ENCODE measurements at regions not wholly inside any gene's neighbourhood (a gene's known extent, or its start where the extent isn't known, plus 50 kb on each side); places are given as distances from the start of the nearest gene placed in this dataset.
A peak's percentile ranks its signal among the peaks of the same experiment; 100 is the strongest.
"Not testable (repeated sequence)": the region's sequence is repeated elsewhere in the genome, so short reads cannot be mapped to it uniquely, and the experiment has no call there.

DNA sequence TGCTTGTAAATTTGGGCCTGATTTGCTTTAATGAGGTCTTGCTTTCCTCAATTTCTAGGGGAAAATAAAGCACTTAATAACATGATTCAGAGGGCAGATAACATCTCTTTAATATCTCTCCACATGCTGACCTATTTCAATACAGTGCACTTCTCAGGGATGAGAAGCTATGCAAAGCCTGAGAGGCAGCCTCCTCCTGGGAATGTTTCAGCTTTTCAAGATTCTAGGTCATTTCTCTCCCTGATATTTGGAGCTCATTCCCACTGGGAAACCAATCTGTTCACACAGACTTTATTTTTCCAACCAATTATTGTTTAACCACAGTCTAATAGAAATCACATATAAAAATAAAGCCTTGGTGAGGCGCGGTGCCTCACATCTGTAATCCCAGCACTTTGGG, 67.0 kb upstream of the LSAMP start:
- Histone ChIP-seq H3K36me3 (ENCODE audit: control insufficient read depth, insufficient read depth, low read length) (no peaks in the 10 kb centered on the region), H3K9me3 (ENCODE audit: control insufficient read depth, insufficient read depth, low read length) (no peaks in the 10 kb centered on the region), H3K4me1 (ENCODE audit: control insufficient read depth, insufficient read depth, low read length) (no peaks in the 10 kb centered on the region), H3K27me3 (ENCODE audit: control insufficient read depth, insufficient read depth, low read length) (no peaks in the 10 kb centered on the region), H3K27ac (ENCODE audit: low read length) (no peak overlapping the region), H3K4me3 (ENCODE audit: low read length) (no peak overlapping the region)
- no CpG with 5 or more reads among the region's 2 CpGs for WGBS (ENCODE audit: insufficient coverage, insufficient read length)
- DNase-seq (ENCODE audit: low read depth, low spot score), result no peak

DNA sequence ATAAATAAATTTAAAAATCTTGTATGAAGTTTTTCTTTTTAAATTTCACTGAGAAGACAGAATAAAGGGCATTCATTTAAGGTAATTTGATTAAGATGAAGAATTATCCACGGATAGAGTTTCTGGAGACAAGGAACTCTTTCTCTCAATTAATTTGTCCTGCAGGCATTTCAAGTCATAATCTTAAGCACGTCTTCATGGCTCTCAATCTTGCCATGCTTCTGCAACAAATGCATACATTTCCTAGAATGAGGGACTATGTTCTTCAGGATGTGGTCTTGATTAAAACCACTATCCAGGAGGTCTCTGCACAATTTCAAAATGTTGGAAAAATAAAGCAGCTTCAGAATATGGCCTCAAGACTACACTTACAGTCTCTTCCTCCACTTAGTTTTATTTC, 67.6 kb upstream of the LSAMP start:
- Histone ChIP-seq H3K27ac (ENCODE audit: low read length) (no peak overlapping the region), H3K36me3 (ENCODE audit: control insufficient read depth, insufficient read depth, low read length) (no peaks in the 10 kb centered on the region), H3K4me3 (ENCODE audit: low read length) (no peak overlapping the region), H3K9me3 (ENCODE audit: control insufficient read depth, insufficient read depth, low read length) (no peaks in the 10 kb centered on the region), H3K4me1 (ENCODE audit: control insufficient read depth, insufficient read depth, low read length) (no peaks in the 10 kb centered on the region), H3K27me3 (ENCODE audit: control insufficient read depth, insufficient read depth, low read length) (no peaks in the 10 kb centered on the region)
- WGBS (ENCODE audit: insufficient coverage, insufficient read length), result no CpG with 5 or more reads among the region's 2 CpGs
- DNase-seq (ENCODE audit: low read depth, low spot score), result no peak

DNA sequence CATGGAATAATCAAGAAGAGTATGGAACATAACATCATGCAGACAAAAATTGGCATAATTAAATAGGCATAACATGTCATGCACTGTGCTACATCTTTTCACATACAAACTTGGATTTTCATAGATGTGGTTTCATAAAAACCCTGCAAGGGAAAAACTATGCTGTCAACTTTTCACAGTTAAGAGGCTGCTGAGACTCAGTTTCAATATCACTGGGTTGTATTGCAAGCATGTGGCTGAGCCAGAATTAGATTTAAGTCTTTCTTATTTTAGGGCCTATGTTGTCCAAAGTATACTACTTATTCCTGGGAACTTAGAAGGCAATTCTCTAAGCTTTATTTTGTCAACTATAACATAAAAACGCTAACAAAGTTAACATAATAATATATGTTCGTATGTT, 70.7 kb upstream of the LSAMP start:
- Histone ChIP-seq H3K4me3 (ENCODE audit: low read length) (no peak overlapping the region), H3K9me3 (ENCODE audit: control insufficient read depth, insufficient read depth, low read length) (no peaks in the 10 kb centered on the region), H3K27ac (ENCODE audit: low read length) (no peak overlapping the region), H3K36me3 (ENCODE audit: control insufficient read depth, insufficient read depth, low read length) (no peaks in the 10 kb centered on the region), H3K27me3 (ENCODE audit: control insufficient read depth, insufficient read depth, low read length) (no peaks in the 10 kb centered on the region), H3K4me1 (ENCODE audit: control insufficient read depth, insufficient read depth, low read length) (no peaks in the 10 kb centered on the region)
- DNase-seq (ENCODE audit: low read depth, low spot score), result no peak
- WGBS (ENCODE audit: insufficient coverage, insufficient read length), result no CpG with 5 or more reads among the region's 2 CpGs

DNA sequence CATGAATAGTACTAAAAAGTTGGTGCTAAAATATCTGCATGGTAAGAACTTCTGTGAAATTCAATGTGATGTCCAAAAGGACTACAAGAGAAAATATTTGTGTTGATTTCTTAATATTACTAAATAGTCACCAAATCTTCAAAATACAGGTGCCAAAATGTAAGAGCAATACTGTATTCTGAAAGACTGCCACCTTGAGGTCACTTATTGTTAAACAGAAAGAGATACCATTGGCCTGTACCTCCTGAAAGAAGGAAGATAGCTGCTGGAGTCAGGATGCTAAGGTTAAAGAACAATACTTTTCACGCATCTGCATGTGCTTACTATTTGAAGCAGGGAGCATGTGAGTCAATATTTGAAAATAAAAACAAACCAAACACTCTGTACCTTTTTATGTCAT, 72.0 kb upstream of the LSAMP start:
- peak; percentile 7 for DNase-seq (ENCODE audit: low read depth, low spot score)
- no peaks in the 10 kb centered on the region for H3K4me1 ChIP-seq (ENCODE audit: control insufficient read depth, insufficient read depth, low read length)

DNA sequence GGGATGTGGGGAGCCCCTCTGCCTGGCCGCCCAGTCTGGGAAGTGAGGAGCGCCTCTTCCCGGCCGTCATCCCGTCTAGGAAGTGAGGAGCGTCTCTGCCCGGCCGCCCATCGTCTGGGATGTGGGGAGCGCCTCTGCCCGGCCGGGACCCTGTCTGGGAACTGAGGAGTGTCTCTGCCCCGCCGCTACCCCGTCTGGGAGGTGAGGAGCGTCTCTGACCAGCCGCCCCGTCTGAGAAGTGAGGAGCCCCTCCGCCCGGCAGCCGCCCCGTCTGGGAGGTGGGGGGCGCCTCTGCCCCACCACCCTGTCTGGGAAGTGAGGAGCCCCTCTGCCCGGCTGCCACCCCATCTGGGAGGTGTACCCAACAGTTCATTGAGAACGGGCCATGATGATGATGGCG, 73.8 kb upstream of the LSAMP start:
- not testable (repeated sequence) for H3K4me3 ChIP-seq (ENCODE audit: low read length); H3K36me3 ChIP-seq (ENCODE audit: control insufficient read depth, insufficient read depth, low read length); H3K27me3 ChIP-seq (ENCODE audit: control insufficient read depth, insufficient read depth, low read length); H3K27ac ChIP-seq (ENCODE audit: low read length); H3K4me1 ChIP-seq (ENCODE audit: control insufficient read depth, insufficient read depth, low read length); H3K9me3 ChIP-seq (ENCODE audit: control insufficient read depth, insufficient read depth, low read length); DNase-seq (ENCODE audit: low read depth, low spot score)
- whole genome bisulfite sequencing (ENCODE audit: insufficient coverage, insufficient read length), result no CpG with 5 or more reads among the region's 26 CpGs

More for the DNA sequence above, 72.0 kb upstream of the LSAMP start:
- Histone ChIP-seq H3K27me3 (ENCODE audit: control insufficient read depth, insufficient read depth, low read length) (no peaks in the 10 kb centered on the region), H3K4me3 (ENCODE audit: low read length) (no peak overlapping the region), H3K9me3 (ENCODE audit: control insufficient read depth, insufficient read depth, low read length) (no peaks in the 10 kb centered on the region), H3K36me3 (ENCODE audit: control insufficient read depth, insufficient read depth, low read length) (no peaks in the 10 kb centered on the region), H3K27ac (ENCODE audit: low read length) (no peak overlapping the region)
- no CpG with 5 or more reads among the region's 1 CpG for WGBS (ENCODE audit: insufficient coverage, insufficient read length)

DNA sequence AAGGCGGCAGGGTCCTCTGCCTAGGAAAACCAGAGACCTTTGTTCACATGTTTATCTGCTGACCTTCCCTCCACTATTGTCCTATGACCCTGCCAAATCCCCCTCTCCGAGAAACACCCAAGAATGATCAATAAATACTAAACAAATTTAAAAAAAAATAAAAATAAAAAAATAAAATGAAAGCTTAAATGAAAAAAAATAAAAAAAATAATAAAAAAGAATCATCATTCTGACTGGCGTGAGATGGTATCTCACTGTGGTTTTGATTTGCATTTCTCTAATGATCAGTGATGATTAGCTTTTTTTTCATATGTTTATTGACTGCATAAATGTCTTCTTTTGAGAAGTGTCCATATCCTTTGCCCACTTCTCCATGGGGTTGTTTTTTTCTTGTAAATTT, 74.5 kb upstream of the LSAMP start:
- not testable (repeated sequence) for H3K27ac ChIP-seq (ENCODE audit: low read length); H3K4me3 ChIP-seq (ENCODE audit: low read length); H3K4me1 ChIP-seq (ENCODE audit: control insufficient read depth, insufficient read depth, low read length); DNase-seq (ENCODE audit: low read depth, low spot score); H3K27me3 ChIP-seq (ENCODE audit: control insufficient read depth, insufficient read depth, low read length); H3K9me3 ChIP-seq (ENCODE audit: control insufficient read depth, insufficient read depth, low read length); H3K36me3 ChIP-seq (ENCODE audit: control insufficient read depth, insufficient read depth, low read length)
- no CpG with 5 or more reads among the region's 3 CpGs for WGBS (ENCODE audit: insufficient coverage, insufficient read length)

DNA sequence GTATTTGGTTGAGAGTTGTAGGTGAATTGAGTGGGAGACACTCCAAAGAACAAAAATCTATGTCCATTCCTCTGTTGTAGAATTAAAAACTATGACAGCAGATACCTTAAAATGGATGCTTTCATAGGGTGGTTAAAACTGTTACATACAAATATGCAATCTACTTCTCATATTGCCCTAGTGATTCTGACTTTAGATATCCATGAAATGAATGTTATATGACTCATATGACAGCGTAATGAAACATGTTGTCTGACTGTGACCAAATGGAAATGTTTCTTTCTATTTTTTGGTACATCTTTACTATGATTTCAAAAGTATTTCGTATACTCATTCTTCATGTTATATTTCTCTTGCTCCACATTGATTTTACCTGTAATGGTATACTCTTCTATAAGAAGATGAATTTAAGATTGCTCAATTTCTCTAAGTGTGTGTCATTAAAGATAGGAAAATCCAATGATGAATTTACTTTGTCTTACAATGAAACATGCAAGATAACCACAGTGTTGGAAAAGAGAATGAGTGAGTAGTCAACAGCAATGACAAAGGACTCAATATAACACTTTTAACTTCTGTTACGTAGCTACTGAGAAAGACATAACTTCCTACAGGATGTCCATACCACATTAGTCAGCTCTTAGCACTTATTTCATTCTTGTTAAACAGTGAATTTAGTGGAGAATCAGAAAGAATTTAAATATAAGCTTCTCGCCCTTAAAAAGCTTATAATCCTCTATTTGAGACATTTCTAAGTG, 79.3 kb upstream of the LSAMP start:
- Histone ChIP-seq H3K4me1 (ENCODE audit: control insufficient read depth, insufficient read depth, low read length) (peaks cover 2% of the 10 kb centered on the region; the same call in 1 of the 2 replicates), H3K9me3 (ENCODE audit: control insufficient read depth, insufficient read depth, low read length) (no peaks in the 10 kb centered on the region), H3K36me3 (ENCODE audit: control insufficient read depth, insufficient read depth, low read length) (no peaks in the 10 kb centered on the region), H3K4me3 (ENCODE audit: low read length) (no peak overlapping the region), H3K27ac (ENCODE audit: low read length) (no peak overlapping the region), H3K27me3 (ENCODE audit: control insufficient read depth, insufficient read depth, low read length) (peaks cover 1% of the 10 kb centered on the region; the same call in 1 of the 2 replicates)
- no peak for DNase-seq (ENCODE audit: low read depth, low spot score)
- WGBS (ENCODE audit: insufficient coverage, insufficient read length), result no CpG with 5 or more reads among the region's 4 CpGs

DNA sequence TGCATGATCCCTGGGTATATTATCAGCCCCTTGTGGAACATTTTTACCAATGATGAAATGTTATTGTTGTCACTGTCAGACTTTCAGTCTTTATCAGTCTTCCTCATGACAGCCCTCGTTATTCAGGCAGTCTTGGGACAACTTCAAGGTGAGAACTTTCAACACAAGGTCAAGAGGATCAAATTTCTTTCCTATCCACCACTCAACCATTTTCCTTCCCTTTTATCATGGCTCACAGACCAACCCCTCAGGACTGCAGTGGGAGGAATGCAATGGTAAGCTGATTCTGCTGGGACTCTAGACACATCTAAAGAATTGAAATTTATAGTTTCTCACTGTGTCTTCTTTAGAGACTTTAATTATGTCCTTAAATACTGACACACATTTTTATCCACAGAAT, 107.0 kb upstream of the LSAMP start:
- no CpG with 5 or more reads among the region's 1 CpG for WGBS (ENCODE audit: insufficient coverage, insufficient read length)
- no peaks in the 10 kb centered on the region for H3K27me3 ChIP-seq (ENCODE audit: control insufficient read depth, insufficient read depth, low read length)
- no peak overlapping the region for H3K27ac ChIP-seq (ENCODE audit: low read length)
- no peak overlapping the region for H3K4me3 ChIP-seq (ENCODE audit: low read length)
- H3K4me1 ChIP-seq (ENCODE audit: control insufficient read depth, insufficient read depth, low read length), result no peaks in the 10 kb centered on the region
- no peaks in the 10 kb centered on the region for H3K9me3 ChIP-seq (ENCODE audit: control insufficient read depth, insufficient read depth, low read length)
- DNase-seq (ENCODE audit: low read depth, low spot score), result no peak
- H3K36me3 ChIP-seq (ENCODE audit: control insufficient read depth, insufficient read depth, low read length), result no peaks in the 10 kb centered on the region

DNA sequence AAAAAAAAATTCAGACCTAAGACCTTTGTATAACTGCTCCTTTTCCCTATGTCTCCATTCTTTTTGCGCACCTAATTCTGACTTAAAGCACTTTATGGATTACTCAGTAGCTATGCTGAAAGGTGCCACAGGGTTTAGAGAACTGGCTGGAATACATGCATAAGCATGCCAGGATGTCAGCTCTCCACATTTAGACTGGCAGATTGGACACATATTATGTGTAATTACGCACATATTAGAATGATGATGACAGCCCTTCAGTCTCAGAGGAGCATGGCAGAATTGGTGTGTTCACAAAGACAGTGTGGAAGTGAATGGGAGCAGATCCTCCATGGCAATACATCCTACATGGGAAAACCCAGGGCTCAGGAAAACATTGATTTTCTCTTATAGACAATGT, 108.1 kb upstream of the LSAMP start:
- H3K4me1 ChIP-seq (ENCODE audit: control insufficient read depth, insufficient read depth, low read length), result no peaks in the 10 kb centered on the region
- no peaks in the 10 kb centered on the region for H3K27me3 ChIP-seq (ENCODE audit: control insufficient read depth, insufficient read depth, low read length)
- no peak overlapping the region for H3K4me3 ChIP-seq (ENCODE audit: low read length)
- H3K27ac ChIP-seq (ENCODE audit: low read length), result no peak overlapping the region
- no peak for DNase-seq (ENCODE audit: low read depth, low spot score)
- no CpG with 5 or more reads among the region's 2 CpGs for WGBS (ENCODE audit: insufficient coverage, insufficient read length)
- H3K36me3 ChIP-seq (ENCODE audit: control insufficient read depth, insufficient read depth, low read length), result no peaks in the 10 kb centered on the region
- H3K9me3 ChIP-seq (ENCODE audit: control insufficient read depth, insufficient read depth, low read length), result no peaks in the 10 kb centered on the region

DNA sequence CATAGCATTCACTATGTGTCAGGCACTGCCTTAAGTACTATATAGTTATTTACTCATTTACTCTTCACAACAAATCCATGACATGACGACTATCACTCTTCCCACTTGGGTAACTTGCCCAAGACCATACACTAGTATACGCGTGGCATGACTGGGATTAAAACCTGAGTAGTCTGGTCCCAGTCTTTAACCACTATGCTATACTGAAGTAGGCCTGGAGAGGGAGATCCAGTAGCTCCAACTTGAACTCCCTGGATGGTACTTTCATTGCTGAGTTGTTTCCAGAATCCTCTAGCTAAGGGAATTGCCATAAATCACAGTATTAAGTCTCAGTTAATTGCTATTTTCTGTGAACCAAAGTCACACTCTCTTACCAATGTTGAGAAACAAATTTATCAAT, 116.2 kb upstream of the LSAMP start:
- no peaks in the 10 kb centered on the region for H3K27me3 ChIP-seq (ENCODE audit: control insufficient read depth, insufficient read depth, low read length)
- H3K4me3 ChIP-seq (ENCODE audit: low read length), result no peak overlapping the region
- no peaks in the 10 kb centered on the region for H3K9me3 ChIP-seq (ENCODE audit: control insufficient read depth, insufficient read depth, low read length)
- no CpG with 5 or more reads among the region's 3 CpGs for WGBS (ENCODE audit: insufficient coverage, insufficient read length)
- DNase-seq (ENCODE audit: low read depth, low spot score), result peak; percentile 11
- H3K4me1 ChIP-seq (ENCODE audit: control insufficient read depth, insufficient read depth, low read length), result no peaks in the 10 kb centered on the region
- H3K27ac ChIP-seq (ENCODE audit: low read length), result no peak overlapping the region
- H3K36me3 ChIP-seq (ENCODE audit: control insufficient read depth, insufficient read depth, low read length), result no peaks in the 10 kb centered on the region

DNA sequence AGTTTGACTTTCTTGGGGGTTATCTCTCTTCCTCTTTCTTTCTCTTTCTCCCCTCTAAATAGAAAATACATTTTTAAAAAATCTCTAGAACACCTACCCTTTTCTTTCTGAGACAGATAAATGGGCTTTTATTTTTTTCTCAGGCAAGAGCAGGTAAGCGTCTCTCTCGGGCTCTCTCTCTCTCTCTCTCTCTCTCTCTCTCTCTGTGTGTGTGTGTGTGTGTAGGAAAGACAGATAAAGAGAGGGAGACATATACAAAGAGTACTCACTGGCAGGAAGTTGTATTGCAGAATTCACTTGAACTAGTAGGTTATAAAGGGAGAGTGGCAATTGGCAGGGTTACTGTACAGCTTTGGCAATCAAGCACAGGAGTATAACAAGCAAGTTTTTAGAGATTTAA, 118.1 kb upstream of the LSAMP start:
- Histone ChIP-seq H3K27ac (ENCODE audit: low read length) (no peak overlapping the region), H3K4me3 (ENCODE audit: low read length) (no peak overlapping the region), H3K4me1 (ENCODE audit: control insufficient read depth, insufficient read depth, low read length) (no peaks in the 10 kb centered on the region), H3K36me3 (ENCODE audit: control insufficient read depth, insufficient read depth, low read length) (no peaks in the 10 kb centered on the region), H3K9me3 (ENCODE audit: control insufficient read depth, insufficient read depth, low read length) (no peaks in the 10 kb centered on the region), H3K27me3 (ENCODE audit: control insufficient read depth, insufficient read depth, low read length) (no peaks in the 10 kb centered on the region)
- DNase-seq (ENCODE audit: low read depth, low spot score), result no peak
- WGBS (ENCODE audit: insufficient coverage, insufficient read length), result no CpG with 5 or more reads among the region's 2 CpGs
